HFF-Myc (cell line): ENCODE measurements at regions not wholly inside any gene's neighbourhood (a gene's known extent, or its start where the extent isn't known, plus 50 kb on each side); places are given as distances from the start of the nearest gene placed in this dataset.

ENCODE experiments used
- DNase-seq: peaks from one replicate; pipeline ENCODE4 v3.0.0-alpha.2; 2011; ENCODE audit warnings: low read depth; ENCODE audit errors: extremely low read depth
- H3K4me3 ChIP-seq: replicated peaks from 2 replicates; pipeline ENCODE4 v1.5.1; 2011; ENCODE audit warnings: low read depth, mild to moderate bottlenecking, control low read depth, low read length
- TF ChIP-seq, protein P1 (sequence below): IDR thresholded peaks from 2 replicates; pipeline ENCODE4 v1.5.1; 2012; ENCODE audit warnings: mild to moderate bottlenecking, low read depth, low read length, control low read depth; ENCODE audit errors: missing control alignments

- TF ChIP-seq, protein P1, sequence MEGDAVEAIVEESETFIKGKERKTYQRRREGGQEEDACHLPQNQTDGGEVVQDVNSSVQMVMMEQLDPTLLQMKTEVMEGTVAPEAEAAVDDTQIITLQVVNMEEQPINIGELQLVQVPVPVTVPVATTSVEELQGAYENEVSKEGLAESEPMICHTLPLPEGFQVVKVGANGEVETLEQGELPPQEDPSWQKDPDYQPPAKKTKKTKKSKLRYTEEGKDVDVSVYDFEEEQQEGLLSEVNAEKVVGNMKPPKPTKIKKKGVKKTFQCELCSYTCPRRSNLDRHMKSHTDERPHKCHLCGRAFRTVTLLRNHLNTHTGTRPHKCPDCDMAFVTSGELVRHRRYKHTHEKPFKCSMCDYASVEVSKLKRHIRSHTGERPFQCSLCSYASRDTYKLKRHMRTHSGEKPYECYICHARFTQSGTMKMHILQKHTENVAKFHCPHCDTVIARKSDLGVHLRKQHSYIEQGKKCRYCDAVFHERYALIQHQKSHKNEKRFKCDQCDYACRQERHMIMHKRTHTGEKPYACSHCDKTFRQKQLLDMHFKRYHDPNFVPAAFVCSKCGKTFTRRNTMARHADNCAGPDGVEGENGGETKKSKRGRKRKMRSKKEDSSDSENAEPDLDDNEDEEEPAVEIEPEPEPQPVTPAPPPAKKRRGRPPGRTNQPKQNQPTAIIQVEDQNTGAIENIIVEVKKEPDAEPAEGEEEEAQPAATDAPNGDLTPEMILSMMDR = no peak
- no peak for DNase-seq
- H3K4me3 ChIP-seq = no peak overlapping the region
Measured at GRCh38 chr9:22855980-22856379, 409.4 kb downstream of the DMRTA1 start.

- no peak overlapping the region for H3K4me3 ChIP-seq
- TF ChIP-seq, protein P1 = no peak
- DNase-seq = no peak
Measured at GRCh38 chr9:22857316-22857715, 410.7 kb downstream of the DMRTA1 start.

GRCh38 chr9:22863106-22863505, 416.5 kb downstream of the DMRTA1 start:
- no peak overlapping the region for H3K4me3 ChIP-seq
- DNase-seq = no peak
- TF ChIP-seq, protein P1 = no peak

GRCh38 chr9:22863736-22864135, 417.1 kb downstream of the DMRTA1 start:
- TF ChIP-seq, protein P1 = no peak
- no peak overlapping the region for H3K4me3 ChIP-seq
- DNase-seq = no peak

DNA sequence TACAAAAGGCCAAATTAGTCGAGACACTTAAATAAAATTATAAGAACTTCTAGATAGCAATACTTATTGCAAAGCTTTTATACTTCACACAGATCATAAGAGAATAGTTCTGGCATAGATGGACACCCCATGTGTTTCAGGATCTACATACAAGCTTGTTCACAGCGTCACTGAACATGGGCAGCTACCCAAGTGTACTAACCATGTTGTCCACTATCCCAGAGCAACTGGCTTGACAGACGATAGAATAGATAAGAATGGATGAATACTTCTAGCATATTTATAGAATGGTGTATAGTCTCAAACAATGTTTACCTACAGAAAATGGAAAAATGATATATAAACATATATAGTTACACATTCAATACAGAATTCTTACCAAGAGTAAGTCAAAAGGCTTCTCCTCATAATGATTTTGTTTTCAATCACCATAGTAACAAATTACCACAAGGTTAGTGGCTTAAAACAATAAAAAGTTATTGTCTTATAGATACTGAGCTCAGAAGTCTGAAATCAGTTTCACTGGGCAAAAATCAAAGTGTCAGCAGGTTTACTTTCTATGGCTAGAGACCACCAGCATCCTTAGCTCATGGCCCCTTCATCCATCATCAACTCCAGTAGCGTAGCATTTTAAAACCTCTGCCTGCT, 446.7 kb downstream of the DMRTA1 start:
- DNase-seq = no peak
- H3K4me3 ChIP-seq = no peak overlapping the region
- TF ChIP-seq, protein P1 = no peak

DNA sequence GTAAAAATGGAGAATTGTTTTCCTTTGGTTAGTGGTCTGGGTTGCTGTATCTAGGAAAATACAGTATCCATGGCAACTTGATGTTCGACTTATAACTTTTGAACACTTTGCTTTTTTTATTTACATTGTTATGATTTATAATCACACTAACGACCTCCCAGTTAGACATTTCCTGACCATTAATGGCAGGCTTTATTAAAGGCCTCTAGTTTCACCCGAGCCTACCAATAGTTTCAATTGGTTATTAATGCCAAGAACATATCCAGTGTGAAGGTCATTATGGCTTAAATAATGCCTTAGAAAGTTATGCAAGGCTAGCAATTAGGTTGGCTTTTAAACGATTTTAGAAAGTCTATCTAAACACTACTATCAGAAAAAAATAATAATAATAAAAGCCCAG, 452.0 kb downstream of the DMRTA1 start:
- H3K4me3 ChIP-seq = no peak overlapping the region
- TF ChIP-seq, protein P1 = no peak
- DNase-seq = no peak

- TF ChIP-seq, protein P1 = no peak
- no peak for DNase-seq
- no peak overlapping the region for H3K4me3 ChIP-seq
Measured at GRCh38 chr9:22911632-22912031, 465.0 kb downstream of the DMRTA1 start.
